Activated CD8-positive, alpha-beta memory T cell treated with anti-CD3 and anti-CD28 coated beads, Interleukin-2, amount 10 ng/mL, durations not matched to agents 7 days and 5 days (primary cell): ENCODE measurements at regions not wholly inside any gene's neighbourhood (a gene's known extent, or its start where the extent isn't known, plus 50 kb on each side); places are given as distances from the start of the nearest gene placed in this dataset.

Source experiments
- ATAC-seq: fragments of 150-1000 bp; cut with Tn5 transposase; one replicate; pipeline ENCODE4 v1.10.0; 2021; ENCODE audit warnings: moderate library complexity
- CTCF ChIA-PET: fragments of 350-600 bp; sonication (Branson Sonifier 250); formaldehyde crosslinking; loops from one replicate; lab custom pipeline; 2021; ENCODE audit warnings: antibody characterized with exemption; lab: Charles Lee
- DNase-seq: peaks from one replicate; pipeline ENCODE4 v3.0.0-alpha.2; 2020
- H3K27ac Mint-ChIP-seq: one replicate; pipeline ENCODE4 v1.8.0; 2021; ENCODE audit warnings: mild to moderate bottlenecking, mixed read lengths
- H3K27me3 Mint-ChIP-seq: one replicate; pipeline ENCODE4 v1.8.0; 2021; ENCODE audit warnings: mixed read lengths
- H3K36me3 Mint-ChIP-seq: one replicate; pipeline ENCODE4 v1.8.0; 2021; ENCODE audit warnings: mild to moderate bottlenecking, mixed read lengths
- H3K4me1 Mint-ChIP-seq: one replicate; pipeline ENCODE4 v1.8.0; 2021; ENCODE audit warnings: mixed read lengths
- H3K4me3 Mint-ChIP-seq: one replicate; pipeline ENCODE4 v1.8.0; 2021; ENCODE audit warnings: mild to moderate bottlenecking, moderate library complexity, mixed read lengths
- H3K9me3 Mint-ChIP-seq: one replicate; pipeline ENCODE4 v1.8.0; 2022; ENCODE audit warnings: low read depth, mixed read lengths

DNA sequence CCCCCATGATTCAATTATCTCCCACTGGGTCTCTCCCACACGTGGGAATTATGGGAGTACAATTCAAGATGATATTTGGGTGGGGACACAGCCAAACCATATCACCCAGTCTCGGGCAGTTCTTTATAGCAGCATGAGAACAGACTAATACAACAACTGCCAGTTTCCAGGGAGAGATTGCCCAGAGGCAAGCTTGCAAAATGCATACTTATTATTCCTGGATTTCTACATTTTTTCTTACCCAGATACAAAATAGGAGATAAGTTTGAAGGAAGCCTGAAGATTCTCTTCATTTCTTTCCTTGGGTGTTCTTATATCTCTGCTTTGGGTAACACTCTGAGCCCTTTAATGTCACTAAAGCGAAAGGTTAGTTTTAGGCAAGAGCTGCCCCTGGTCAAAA lies 691.2 kb downstream of the TAF11L14 start:
- CTCF ChIA-PET: no interaction called here
- H3K27me3 Mint-ChIP-seq: no peaks in the 10 kb centered on the region
- H3K9me3 Mint-ChIP-seq: no peaks in the 10 kb centered on the region
- ATAC-seq: no peak
- H3K4me3 Mint-ChIP-seq: no peak overlapping the region
- no peak for DNase-seq
- no peak overlapping the region for H3K27ac Mint-ChIP-seq
- H3K36me3 Mint-ChIP-seq: no peaks in the 10 kb centered on the region
- H3K4me1 Mint-ChIP-seq: no peaks in the 10 kb centered on the region

DNA sequence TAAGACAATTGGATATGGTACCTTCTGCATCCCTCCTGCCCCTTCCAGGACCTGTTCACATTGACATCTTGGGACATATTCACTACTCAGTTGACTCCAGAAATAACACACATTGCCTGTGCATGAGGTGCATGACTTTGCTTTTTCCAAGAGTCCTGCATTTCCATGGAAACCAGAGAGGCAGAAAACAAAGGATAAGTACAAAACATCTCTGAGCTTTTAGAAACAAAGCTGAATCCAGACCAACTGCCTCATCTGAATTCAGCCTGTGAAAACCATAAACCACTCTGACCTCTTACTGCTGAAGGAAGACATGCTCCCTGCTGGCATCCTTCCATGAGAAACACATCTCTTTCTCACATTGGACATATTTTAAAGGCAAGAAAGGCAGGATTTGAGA lies 695.1 kb downstream of the TAF11L14 start:
- Mint-ChIP-seq H3K27me3 (no peaks in the 10 kb centered on the region), H3K36me3 (no peaks in the 10 kb centered on the region), H3K4me1 (no peaks in the 10 kb centered on the region), H3K9me3 (no peaks in the 10 kb centered on the region), H3K27ac (no peak overlapping the region), H3K4me3 (no peak overlapping the region)
- DNase-seq: no peak
- CTCF ChIA-PET: no interaction called here
- ATAC-seq: no peak

DNA sequence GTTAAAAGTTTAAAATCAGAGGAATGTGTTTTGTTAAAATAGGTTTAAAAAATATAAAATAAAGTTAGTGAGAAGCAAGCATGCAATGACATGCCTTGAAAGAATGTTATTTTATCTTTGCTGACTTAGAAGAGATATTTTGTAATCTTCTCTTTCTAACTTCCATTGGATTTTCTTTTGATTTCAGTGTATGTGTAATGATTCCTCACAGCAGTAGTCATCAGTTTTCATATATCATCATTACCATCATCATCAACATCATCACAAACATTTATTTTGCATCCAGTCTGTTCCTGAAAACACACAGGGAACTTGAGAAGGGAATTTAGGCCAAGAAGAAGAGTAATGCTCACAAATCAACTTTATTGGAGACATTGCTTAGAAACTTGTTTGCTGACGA lies 699.6 kb downstream of the TAF11L14 start:
- no peak overlapping the region for H3K4me3 Mint-ChIP-seq
- H3K27ac Mint-ChIP-seq: no peak overlapping the region
- DNase-seq (no peak), ATAC-seq (no peak)
- no peaks in the 10 kb centered on the region for H3K4me1 Mint-ChIP-seq
- no peaks in the 10 kb centered on the region for H3K9me3 Mint-ChIP-seq
- no peaks in the 10 kb centered on the region for H3K36me3 Mint-ChIP-seq
- CTCF ChIA-PET: no interaction called here
- no peaks in the 10 kb centered on the region for H3K27me3 Mint-ChIP-seq

DNA sequence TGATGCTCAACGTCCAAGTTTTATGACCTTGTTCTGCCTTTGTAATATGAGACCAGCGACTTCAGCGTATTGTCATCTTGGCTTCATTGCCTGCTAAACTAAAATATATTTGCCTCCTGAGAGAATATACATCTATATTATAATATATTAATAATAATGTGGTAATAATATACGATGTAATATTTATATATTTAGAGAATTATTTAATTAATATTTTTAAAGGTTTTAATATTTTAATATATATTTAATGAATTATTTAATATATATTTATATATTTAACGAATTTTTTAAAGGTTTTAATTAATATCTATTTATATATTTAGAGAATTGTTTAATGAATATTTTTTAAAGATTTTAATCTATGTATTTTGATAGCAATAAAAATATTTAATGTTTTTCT lies 700.7 kb downstream of the TAF11L14 start:
- ATAC-seq (no peak), DNase-seq (no peak)
- H3K9me3 Mint-ChIP-seq: no peaks in the 10 kb centered on the region
- H3K27me3 Mint-ChIP-seq: no peaks in the 10 kb centered on the region
- CTCF ChIA-PET: no interaction called here
- no peak overlapping the region for H3K4me3 Mint-ChIP-seq
- H3K27ac Mint-ChIP-seq: no peak overlapping the region
- no peaks in the 10 kb centered on the region for H3K4me1 Mint-ChIP-seq
- no peaks in the 10 kb centered on the region for H3K36me3 Mint-ChIP-seq

DNA sequence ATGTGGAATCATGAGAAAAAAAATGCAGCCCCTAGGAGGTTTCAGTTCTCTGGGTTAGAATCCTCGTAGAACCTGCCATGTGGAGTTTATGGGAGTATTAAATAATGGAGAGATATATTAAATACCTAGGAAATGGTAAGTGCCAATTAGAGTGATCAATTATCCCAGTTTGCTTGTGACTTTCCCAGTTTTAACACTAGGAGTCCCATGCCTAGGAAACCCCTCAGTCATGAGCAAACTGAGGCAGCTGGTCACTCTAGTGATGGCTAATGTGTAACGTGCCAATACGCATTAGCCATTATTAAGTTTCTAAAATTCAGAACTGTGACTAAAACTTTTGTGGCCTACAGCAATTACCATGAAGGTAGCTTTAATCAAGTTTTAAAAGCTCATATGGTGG lies 720.6 kb downstream of the TAF11L14 start:
- ATAC-seq: no peak
- Mint-ChIP-seq H3K36me3 (no peaks in the 10 kb centered on the region), H3K4me3 (no peak overlapping the region), H3K9me3 (peaks cover 6% of the 10 kb centered on the region), H3K4me1 (no peaks in the 10 kb centered on the region), H3K27me3 (no peaks in the 10 kb centered on the region), H3K27ac (no peak overlapping the region)
- CTCF ChIA-PET: no interaction called here
- no peak for DNase-seq

DNA sequence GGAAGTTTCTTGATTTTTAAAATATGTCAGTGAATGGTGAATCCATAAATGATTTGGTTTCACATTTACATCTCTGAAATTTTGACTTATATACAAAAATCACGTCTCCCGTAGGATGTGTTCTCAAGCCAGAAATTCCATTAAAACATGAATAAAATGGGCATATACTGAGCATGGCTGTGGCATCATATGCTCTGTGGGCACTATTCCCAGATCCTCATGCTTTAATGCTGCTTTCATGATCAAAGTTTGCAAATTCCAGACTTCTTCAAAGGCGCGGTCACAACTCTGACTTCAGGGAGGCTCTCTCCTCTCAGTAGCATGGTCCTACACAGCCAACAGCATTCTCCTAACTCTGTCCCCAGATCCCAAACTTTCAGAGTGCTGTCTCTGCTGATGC lies 723.2 kb downstream of the TAF11L14 start:
- Mint-ChIP-seq H3K4me1 (no peaks in the 10 kb centered on the region), H3K27me3 (no peaks in the 10 kb centered on the region), H3K4me3 (no peak overlapping the region), H3K36me3 (no peaks in the 10 kb centered on the region), H3K27ac (no peak overlapping the region), H3K9me3 (peaks cover 5% of the 10 kb centered on the region)
- DNase-seq: no peak
- no peak for ATAC-seq
- CTCF ChIA-PET: no interaction called here

DNA sequence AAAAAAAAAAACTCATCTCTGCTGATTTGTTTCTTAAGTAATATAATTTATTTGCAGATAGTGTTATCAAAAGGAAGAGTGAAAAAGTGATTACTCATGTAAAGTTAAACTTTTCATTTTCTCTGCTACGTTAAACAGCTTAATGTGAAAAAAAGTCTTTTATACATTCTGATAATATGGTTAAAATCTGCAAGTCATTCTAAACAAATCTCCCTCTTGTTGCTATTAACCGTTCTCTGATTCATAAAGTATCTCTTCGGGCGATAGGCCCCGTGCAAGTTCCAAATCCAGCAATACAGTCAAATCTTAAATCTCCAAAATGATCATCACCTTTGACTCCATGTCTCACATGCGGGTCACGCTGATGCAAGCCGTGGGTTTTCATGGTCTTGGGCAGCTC lies 732.0 kb downstream of the TAF11L14 start:
- ATAC-seq (no peak), DNase-seq (no peak)
- Mint-ChIP-seq H3K27me3 (no peaks in the 10 kb centered on the region), H3K9me3 (no peaks in the 10 kb centered on the region), H3K36me3 (no peaks in the 10 kb centered on the region), H3K4me3 (no peak overlapping the region), H3K27ac (no peak overlapping the region), H3K4me1 (no peaks in the 10 kb centered on the region)
- CTCF ChIA-PET: no interaction called here

DNA sequence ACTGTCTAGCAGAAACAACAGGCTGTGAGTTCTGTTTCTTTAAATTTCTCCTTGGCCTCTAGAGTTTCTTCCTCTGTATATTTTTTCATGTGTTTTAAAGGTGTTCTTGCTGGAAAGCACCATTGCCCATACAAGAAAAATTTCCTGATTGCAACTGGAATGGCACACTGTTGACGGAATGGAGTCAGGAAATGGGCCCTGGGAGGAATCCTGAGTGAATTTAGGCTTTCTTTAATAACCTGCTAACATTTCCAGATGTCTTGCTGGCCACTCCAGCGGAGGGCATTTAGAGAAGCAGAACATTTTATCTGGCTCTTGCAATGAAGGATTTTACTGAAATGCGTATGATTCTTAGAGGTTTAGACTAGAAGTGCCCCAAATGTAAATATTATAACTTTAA lies 736.3 kb downstream of the TAF11L14 start:
- Mint-ChIP-seq H3K27ac (no peak overlapping the region), H3K27me3 (no peaks in the 10 kb centered on the region), H3K4me3 (no peak overlapping the region), H3K4me1 (no peaks in the 10 kb centered on the region), H3K36me3 (no peaks in the 10 kb centered on the region), H3K9me3 (peaks cover 5% of the 10 kb centered on the region)
- no peak for DNase-seq
- CTCF ChIA-PET: no interaction called here
- ATAC-seq: no peak

DNA sequence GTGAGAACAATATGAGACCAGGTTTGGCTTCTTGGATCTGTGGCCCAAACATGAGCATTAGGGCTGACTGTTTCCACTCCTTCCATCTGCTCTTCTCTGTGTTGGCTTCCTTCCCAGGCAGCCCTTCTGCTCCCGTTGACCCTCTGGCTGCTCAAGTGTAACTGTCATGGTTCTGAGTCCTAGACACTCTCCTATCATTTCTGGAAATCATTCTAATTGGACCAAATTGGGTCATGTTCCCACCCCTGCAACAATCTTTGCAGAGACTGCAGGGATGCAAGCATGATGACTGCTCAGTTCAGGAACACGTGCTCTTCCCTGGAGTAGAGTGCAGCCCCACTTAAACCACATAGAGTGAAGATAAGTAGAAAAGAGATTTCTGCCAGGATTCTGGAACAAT lies 741.4 kb downstream of the TAF11L14 start:
- DNase-seq (no peak), ATAC-seq (no peak)
- no peaks in the 10 kb centered on the region for H3K4me1 Mint-ChIP-seq
- H3K4me3 Mint-ChIP-seq: no peak overlapping the region
- H3K36me3 Mint-ChIP-seq: no peaks in the 10 kb centered on the region
- H3K9me3 Mint-ChIP-seq: peaks cover 8% of the 10 kb centered on the region
- CTCF ChIA-PET: no interaction called here
- no peaks in the 10 kb centered on the region for H3K27me3 Mint-ChIP-seq
- H3K27ac Mint-ChIP-seq: no peak overlapping the region

DNA sequence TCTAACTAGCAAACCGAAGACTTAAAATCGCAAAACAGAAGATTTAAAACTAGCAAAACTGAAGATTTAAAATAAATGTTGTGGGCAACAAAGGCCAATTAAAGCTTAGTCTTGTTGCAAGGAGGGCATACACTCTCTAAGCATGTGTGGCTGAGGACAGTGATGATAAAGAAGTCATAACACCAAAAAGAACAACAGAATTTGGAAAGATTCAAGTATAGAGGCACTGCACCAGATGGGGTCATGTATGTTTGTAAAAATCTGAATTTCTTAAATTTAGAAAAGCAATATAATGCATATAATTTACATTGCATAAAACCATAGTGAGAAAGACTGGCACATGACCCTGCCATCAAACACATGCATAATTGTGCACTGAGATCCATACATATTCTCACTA lies 743.8 kb downstream of the TAF11L14 start:
- no peaks in the 10 kb centered on the region for H3K36me3 Mint-ChIP-seq
- H3K4me3 Mint-ChIP-seq: no peak overlapping the region
- no peak for DNase-seq
- H3K4me1 Mint-ChIP-seq: no peaks in the 10 kb centered on the region
- no peak for ATAC-seq
- CTCF ChIA-PET: no interaction called here
- H3K27me3 Mint-ChIP-seq: no peaks in the 10 kb centered on the region
- peaks cover 8% of the 10 kb centered on the region for H3K9me3 Mint-ChIP-seq
- no peak overlapping the region for H3K27ac Mint-ChIP-seq

DNA sequence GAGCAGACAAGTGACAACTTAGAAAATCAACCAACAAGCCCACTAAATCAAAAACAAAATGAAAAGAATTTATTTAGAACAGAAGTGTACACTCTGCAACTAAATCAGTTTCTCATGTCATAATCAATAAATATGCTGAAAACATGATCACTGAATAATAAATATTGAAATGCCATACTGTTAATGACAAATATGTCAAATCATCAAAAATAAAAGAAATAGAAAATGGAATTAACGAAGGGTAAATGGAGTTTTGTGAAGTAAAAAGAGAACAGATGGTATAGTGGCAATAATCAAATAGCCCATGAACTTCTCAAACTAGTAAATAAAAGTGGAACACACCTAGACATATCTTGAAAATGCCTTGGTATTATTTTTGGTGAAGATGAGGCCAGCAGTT lies 744.9 kb downstream of the TAF11L14 start:
- H3K27ac Mint-ChIP-seq: no peak overlapping the region
- no peaks in the 10 kb centered on the region for H3K4me1 Mint-ChIP-seq
- H3K36me3 Mint-ChIP-seq: no peaks in the 10 kb centered on the region
- H3K27me3 Mint-ChIP-seq: no peaks in the 10 kb centered on the region
- no peak for DNase-seq
- no peak overlapping the region for H3K4me3 Mint-ChIP-seq
- peaks cover 8% of the 10 kb centered on the region for H3K9me3 Mint-ChIP-seq
- CTCF ChIA-PET: no interaction called here
- ATAC-seq: no peak

DNA sequence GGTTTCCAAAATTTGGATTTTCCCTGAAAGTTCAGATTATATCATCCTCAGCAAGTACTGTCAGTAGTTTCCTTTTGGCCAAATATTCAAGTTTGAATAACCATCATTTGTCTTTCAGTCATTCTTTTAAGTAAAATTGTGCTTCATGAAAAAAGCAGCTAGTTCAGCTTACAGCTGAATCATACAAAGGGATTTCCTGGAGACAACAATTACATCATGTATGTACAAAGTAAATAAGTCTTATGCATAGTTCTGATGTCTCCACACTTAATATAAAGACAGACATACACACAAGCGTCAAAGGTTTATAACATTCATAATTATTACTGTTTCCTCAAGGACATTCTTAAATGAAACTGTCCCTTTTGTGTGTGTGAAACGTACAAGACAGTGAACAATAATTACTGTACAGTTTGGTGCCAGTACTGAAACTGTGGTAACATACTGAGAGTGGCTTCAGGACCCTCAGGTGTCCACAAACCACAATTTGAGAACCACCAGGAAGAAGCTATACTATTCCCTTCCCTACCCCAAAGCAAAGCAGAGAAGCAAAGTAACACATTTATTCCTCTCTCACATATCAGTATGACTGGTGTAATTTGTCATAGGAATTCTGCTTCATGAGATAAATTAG lies 746.6 kb downstream of the TAF11L14 start:
- CTCF ChIA-PET: no interaction called here
- Mint-ChIP-seq H3K27ac (no peak overlapping the region), H3K4me3 (no peak overlapping the region), H3K27me3 (no peaks in the 10 kb centered on the region), H3K4me1 (no peaks in the 10 kb centered on the region), H3K36me3 (no peaks in the 10 kb centered on the region), H3K9me3 (peaks cover 2% of the 10 kb centered on the region)
- no peak for ATAC-seq
- DNase-seq: no peak

DNA sequence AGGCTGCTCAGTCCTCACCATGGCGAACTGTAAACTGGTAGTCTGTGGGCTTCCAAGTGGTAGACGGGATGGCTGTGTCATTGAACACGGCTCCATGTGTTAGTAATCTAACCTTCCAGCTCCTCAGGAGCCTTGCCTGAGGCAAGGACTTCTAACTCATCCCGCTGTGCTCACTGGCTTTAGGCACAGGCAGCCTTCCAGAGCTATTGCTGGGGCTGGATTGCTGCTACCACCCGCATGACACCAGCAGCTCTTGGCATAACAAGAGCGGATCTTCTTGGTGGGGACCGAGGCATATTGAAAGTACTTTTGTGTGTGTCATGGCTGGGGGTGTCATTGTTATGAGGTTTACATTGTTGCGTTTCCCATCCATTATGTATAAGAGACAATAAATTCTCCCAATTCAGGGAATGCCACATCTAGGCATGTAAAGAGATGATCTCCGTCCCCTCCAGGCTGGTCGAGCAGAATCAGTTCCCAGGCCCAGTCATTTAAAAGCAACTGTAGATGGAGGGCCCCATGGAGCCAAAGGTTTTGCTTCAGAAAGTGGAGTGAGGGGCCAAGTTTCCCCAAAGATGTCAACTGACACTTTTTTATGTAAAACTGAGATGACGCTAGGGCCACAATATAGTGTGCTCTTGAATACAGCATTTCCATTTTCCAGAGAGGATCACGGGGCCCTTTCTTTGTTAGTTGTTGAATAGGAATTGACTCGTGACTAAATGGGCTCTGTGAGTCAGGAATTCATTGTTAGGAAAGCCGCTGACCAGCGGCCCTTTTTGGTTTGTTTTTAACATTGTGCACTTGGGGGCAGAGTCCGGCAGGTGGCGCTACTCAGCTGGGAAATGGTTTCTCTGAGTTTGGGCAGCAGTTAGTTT lies 759.5 kb downstream of the TAF11L14 start:
- H3K4me1 Mint-ChIP-seq: no peaks in the 10 kb centered on the region
- no peaks in the 10 kb centered on the region for H3K36me3 Mint-ChIP-seq
- H3K9me3 Mint-ChIP-seq: no peaks in the 10 kb centered on the region
- DNase-seq (peak; percentile 49), ATAC-seq (no peak)
- CTCF ChIA-PET: interaction anchor here (0.9 kb wide), 1 partner anchor 304 kb away, joined by 3 read pairs; no protein-coding TSS in a partner anchor
- no peak overlapping the region for H3K27ac Mint-ChIP-seq
- H3K4me3 Mint-ChIP-seq: no peak overlapping the region
- no peaks in the 10 kb centered on the region for H3K27me3 Mint-ChIP-seq

DNA sequence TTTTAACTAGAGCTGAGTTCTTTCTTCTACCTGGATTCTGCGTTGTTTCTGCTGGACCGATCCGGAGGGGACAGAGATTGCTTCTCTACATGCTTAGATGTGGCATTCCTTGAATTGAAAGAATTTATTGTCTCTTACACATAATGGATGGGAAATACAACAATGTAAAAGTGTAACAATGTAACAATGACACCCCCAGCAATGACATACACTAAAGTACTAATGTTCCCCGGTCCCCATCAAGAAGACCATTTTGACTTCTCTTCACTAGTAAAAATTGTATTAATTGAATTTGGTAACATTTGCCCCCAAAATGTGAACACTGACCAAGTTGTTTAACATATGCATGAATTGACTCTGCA lies 760.2 kb downstream of the TAF11L14 start:
- no peaks in the 10 kb centered on the region for H3K9me3 Mint-ChIP-seq
- no peaks in the 10 kb centered on the region for H3K36me3 Mint-ChIP-seq
- H3K27me3 Mint-ChIP-seq: no peaks in the 10 kb centered on the region
- CTCF ChIA-PET: interaction anchor here (0.9 kb wide), 1 partner anchor 304 kb away, joined by 3 read pairs; no protein-coding TSS in a partner anchor
- no peak for ATAC-seq
- no peak for DNase-seq
- no peaks in the 10 kb centered on the region for H3K4me1 Mint-ChIP-seq
- no peak overlapping the region for H3K4me3 Mint-ChIP-seq
- H3K27ac Mint-ChIP-seq: no peak overlapping the region
